GM19238 (cell line): ENCODE measurements at regions not wholly inside any gene's neighbourhood (a gene's known extent, or its start where the extent isn't known, plus 50 kb on each side); places are given as distances from the start of the nearest gene placed in this dataset.
"Not testable (repeated sequence)": the region's sequence is repeated elsewhere in the genome, so short reads cannot be mapped to it uniquely, and the experiment has no call there.

ENCODE experiments used
- DNase-seq: peaks from one replicate; pipeline ENCODE4 v3.0.0; 2011; ENCODE audit warnings: low spot score; ENCODE audit not compliant: insufficient read length

DNA sequence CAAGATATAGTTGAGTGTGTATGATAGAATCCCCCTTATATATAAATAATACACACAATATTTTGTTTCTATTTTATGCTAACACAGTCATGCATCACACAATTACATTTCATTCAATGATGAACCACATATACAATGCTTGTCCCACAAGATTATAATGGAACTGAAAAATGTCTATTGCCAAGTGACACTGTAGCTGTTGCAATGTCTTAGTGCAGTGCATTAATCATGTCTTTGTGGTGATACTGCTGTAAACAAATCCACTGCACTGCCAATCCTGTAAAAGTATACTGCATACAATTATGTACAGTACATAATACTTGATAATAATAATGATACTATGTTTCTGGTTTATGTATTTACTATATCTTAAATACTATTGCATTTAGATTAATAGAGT is 512.1 kb upstream of the CNTN3 start:
- DNase-seq, result no peak

DNA sequence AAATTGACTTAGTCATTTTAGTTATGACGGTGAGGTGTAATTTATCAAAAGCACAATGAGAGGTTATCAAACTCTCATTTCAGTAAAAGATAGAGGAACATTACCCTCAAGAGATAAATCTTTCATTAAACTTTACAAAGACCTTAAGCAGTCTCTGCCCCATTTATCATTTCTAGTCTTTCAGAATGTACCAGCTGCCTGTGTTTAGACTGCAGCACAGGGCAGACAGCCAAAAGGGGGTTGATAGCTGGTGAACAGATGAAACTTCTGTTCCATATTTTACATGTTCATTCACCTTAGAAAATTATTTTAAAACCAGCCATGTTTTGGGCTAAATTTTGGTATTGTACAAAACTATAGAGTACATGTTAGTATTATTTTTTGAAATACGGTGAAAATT is 514.6 kb upstream of the CNTN3 start:
- no peak for DNase-seq

GRCh38 chr3:75136100-75136897 is 521.8 kb upstream of the CNTN3 start:
- no peak for DNase-seq

- no peak for DNase-seq
Observed at GRCh38 chr3:75138345-75138744, 523.9 kb upstream of the CNTN3 start.

DNA sequence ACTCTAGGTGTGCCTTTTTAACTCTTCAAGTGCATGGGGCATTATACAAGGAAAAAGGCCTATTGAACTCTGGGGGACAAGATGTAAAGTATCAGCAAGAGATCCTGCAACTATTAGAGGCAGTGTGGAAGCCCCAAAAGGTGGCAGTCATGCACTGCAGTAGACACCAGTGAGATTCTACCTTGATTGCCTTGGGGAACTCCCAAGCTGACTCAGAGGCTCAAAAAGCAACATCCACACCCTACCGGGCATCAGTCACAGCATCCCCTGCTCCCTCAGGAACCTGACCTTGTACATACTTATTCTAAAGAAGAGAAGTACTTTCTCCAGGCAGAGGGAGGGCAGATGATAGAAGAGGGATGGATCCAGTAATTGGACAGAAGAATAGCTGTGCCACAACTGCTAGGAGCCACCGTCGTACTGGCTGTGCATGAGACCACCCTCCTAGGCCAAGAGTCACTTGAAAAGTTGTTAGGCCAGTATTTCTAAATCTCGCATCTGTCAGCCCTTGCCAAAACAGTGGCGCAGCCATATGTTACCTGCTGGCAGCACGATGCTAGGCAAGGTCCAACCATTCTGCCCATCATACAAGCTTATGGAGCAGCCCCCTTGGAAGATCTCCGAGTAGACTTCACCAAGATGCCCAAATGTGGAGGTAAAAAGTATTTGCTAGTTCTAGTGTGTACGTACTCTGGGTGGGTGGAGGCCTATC is 523.1 kb upstream of the FRG2C start:
- DNase-seq, result no peak

- DNase-seq, result no peak
Observed at GRCh38 chr3:75144406-75144805, 519.7 kb upstream of the FRG2C start.

- DNase-seq, result no peak
Observed at GRCh38 chr3:75171630-75172230, 492.4 kb upstream of the FRG2C start.

- DNase-seq, result no peak
Observed at GRCh38 chr3:75176937-75177336, 487.2 kb upstream of the FRG2C start.

DNA sequence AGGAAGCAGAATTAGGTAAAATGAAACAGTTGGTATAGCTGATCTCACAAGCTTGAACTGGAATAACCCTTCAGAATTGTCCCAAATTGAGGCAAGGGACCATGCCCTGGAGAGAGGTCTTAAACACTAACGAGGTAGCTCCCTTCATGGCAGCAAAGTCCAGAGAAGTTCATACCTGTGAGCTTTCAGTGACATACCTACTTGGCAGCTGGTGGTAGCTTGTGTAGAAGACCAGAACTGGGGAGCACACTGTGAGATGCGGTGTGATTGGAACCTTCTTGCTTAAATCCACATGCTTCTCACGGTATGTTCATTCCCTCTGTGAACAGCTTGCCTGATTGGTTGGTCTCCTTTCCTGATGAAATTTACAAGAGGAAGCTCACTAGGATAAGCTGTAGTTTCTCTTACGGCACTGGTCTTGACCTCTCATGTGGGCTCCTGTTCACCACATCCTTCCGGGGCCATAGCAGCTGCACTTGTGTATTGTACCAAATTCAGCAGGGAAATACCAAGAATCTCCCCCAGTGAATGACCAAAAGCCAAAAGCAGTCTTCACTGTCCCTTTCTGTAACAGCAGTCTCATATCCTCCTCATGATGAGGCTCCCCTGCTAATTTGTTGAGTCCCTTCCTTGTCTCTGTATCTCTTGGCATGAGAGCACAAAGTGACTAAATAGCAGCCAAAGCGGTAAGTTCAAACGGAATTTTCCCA is 483.7 kb upstream of the FRG2C start:
- DNase-seq, result no peak

GRCh38 chr3:75180945-75181298 is 483.2 kb upstream of the FRG2C start:
- DNase-seq, result no peak

GRCh38 chr3:75188962-75189361 is 475.2 kb upstream of the FRG2C start:
- no peak for DNase-seq

DNA sequence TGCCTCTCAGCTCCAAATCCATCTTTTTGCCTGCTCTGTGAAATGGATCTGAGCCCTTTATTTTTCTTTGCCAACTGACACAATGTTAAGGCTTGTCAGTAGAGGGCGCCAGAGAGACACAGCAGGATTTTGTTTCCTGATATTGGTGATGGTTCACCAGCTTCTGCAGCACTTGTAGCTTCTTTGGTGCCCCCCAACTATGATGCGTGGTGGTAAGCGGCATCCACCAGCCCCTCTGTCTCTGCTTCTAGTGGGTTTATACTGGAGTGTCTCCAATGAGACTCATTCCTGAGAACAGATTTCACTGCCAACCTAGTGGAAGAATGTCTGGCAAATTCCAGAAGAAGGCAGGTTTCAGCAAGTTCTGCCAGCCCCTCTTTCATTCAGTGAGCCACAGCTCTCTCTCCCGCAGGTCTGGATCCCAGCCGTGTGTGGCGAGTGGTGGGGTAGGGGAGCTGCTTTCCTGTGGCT is 471.9 kb upstream of the FRG2C start:
- no peak for DNase-seq

- no peak for DNase-seq
Observed at GRCh38 chr3:75193797-75194196, 470.3 kb upstream of the FRG2C start.

DNA sequence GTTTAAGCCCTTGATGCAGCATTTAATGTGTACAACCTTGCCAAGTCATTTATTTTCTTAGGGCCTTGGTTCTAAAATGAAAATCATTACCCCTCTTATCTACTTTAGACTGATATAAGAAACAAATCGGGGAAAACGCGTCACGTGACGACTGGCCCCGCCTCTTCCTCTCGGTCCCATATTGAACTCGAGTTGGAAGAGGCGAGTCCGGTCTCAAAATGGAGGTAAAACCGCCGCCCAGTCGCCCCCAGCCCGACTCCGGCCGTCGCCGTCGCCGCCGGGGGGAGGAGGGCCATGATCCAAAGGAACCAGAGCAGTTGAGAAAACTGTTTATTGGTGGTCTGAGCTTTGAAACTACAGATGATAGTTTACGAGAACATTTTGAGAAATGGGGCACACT is 449.8 kb upstream of the FRG2C start:
- not testable (repeated sequence) for DNase-seq

DNA sequence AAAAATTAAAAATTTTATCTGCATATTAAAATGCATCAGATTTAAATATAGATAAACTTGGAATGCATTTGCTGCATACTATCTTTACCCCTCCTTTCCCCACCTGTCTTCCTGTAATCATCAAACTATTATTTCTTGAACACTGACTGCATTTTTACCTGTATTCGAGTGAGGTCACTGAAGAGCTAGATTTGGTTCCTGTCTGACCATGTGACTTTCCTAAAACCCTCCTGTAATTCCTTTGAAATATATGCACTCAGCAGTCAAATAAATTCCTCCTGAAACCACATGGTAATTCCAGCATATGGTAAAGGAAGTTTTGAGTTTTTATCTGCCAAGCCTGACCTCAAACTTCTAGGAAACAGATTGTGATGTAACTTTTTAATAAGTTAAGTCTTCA is 445.6 kb upstream of the FRG2C start:
- no peak for DNase-seq

DNA sequence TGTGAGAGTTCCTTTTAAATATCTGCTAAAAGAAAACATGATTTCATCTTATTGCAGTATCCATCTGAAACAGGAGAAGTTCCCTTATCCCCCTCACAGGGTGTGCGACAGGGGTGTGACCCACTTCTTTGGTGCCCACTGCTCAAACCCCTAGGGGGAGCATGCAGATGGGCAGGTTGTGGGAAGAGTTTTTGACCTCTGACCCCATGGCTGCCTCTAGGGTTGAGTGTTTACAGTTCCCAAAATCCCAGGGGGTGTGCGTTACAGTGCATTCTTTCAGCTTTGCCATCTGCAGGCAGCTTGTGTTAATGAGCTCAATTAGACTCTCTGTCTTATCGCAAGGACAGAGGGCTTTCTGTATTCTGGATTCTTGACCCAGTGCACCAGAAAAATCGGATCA is 443.2 kb upstream of the FRG2C start:
- no peak for DNase-seq

GRCh38 chr3:75224412-75224811 is 439.7 kb upstream of the FRG2C start:
- no peak for DNase-seq

GRCh38 chr3:75232216-75232615 is 431.9 kb upstream of the FRG2C start:
- DNase-seq, result no peak

GRCh38 chr3:75235631-75236030 is 428.5 kb upstream of the FRG2C start:
- no peak for DNase-seq

GRCh38 chr3:75237053-75237452 is 427.1 kb upstream of the FRG2C start:
- no peak for DNase-seq

GRCh38 chr3:75237477-75237876 is 426.7 kb upstream of the FRG2C start:
- DNase-seq, result no peak
